ENCODE measurements at regions not wholly inside any gene's neighbourhood (a gene's known extent, or its start where the extent isn't known, plus 50 kb on each side); places are given as distances from the start of the nearest gene placed in this dataset.

DNA sequence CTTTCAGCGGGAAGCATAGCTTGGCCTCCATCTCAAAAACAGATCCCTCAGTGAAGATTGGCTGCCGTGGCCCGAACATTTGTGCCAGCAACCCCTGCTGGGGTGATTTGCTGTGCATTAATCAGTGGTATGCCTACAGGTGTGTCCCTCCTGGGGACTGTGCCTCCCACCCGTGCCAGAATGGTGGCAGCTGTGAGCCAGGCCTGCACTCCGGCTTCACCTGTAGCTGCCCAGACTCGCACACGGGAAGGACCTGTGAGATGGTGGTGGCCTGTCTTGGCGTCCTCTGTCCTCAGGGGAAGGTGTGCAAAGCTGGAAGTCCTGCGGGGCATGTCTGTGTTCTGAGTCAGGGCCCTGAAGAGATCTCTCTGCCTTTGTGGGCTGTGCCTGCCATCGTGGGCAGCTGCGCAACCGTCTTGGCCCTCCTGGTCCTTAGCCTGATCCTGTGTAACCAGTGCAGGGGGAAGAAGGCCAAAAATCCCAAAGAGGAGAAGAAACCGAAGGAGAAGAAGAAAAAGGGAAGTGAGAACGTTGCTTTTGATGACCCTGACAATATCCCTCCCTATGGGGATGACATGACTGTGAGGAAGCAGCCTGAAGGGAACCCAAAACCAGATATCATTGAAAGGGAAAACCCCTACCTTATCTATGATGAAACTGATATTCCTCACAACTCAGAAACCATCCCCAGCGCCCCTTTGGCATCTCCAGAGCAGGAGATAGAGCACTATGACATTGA, 175.4 kb downstream of the FAT4 start:
- no peak for TF ChIP-seq CTCF (IDR thresholded peaks at IDR 0.05)

GRCh38 chr4:125492957-125493356, 178.2 kb downstream of the FAT4 start:
- no peak for TF ChIP-seq CTCF (IDR thresholded peaks at IDR 0.05)

GRCh38 chr4:125497861-125498260, 183.1 kb downstream of the FAT4 start:
- TF ChIP-seq CTCF (IDR thresholded peaks at IDR 0.05) = no peak

GRCh38 chr4:125498981-125499380, 184.2 kb downstream of the FAT4 start:
- no peak for TF ChIP-seq CTCF (IDR thresholded peaks at IDR 0.05)

DNA sequence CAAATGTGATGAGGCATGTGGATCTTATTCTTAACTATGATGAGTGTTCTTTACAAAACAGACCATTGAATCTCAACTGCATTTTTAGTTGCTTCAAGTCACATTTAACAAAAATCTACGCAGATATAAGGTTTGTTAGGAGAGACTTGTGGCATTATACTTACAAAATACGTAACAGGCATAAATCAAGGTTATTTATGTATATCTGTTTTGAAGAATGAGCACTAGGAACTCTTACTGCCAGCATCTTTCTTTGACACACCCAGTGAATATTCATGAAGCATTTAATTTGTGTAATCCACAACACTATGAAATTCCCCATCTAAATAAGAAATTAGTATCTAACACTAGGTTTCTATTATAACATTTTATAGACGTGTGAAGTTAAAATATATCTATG, 186.3 kb downstream of the FAT4 start:
- TF ChIP-seq CTCF (IDR thresholded peaks at IDR 0.05) = no peak

DNA sequence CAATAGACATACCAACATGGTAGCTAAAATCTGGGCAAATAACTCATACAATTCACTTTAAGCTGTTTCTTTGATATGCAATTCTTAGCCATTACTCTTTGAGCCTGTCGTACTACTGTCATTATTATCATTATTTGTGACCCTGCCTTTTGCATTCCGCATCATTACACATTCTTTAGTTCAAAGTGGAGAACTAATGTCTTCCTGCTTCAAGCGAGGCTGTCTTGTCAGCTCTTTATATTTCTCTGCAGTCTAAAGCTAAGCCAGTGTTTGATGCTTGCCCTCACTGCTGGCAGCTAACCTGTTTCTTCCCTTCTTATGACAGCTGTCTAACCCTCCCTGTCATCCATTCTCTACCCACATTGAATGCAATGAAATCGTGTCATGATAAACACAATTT, 186.8 kb downstream of the FAT4 start:
- TF ChIP-seq CTCF (IDR thresholded peaks at IDR 0.05) = no peak

- no peak for TF ChIP-seq CTCF (IDR thresholded peaks at IDR 0.05)
Measured at GRCh38 chr4:125505621-125506020, 190.9 kb downstream of the FAT4 start.

DNA sequence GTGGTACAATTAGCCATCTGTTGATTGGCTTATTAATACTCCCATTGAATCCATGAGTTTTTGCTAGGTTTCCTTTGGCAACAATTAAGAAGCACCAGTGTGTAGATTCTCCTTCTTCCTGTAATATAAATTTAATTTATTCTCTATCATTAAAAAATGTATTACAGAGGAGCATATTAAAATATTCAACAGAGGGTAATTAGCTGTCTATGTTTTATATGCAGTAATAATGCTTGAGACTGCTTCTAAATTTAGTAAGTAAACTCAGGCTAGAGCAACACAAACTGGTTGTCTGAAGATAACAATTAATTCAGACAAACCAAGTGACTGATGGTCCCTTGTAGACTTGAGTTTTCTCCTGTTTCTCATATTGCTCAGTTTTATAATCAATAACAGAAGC, 192.4 kb downstream of the FAT4 start:
- TF ChIP-seq CTCF (IDR thresholded peaks at IDR 0.05) = no peak
